GM12878 (cell line): ENCODE measurements at regions not wholly inside any gene's neighbourhood (a gene's known extent, or its start where the extent isn't known, plus 50 kb on each side); places are given as distances from the start of the nearest gene placed in this dataset.
"Not testable (repeated sequence)": the region's sequence is repeated elsewhere in the genome, so short reads cannot be mapped to it uniquely, and the experiment has no call there.

ENCODE experiments used
- ATAC-seq: fragments of 200-7000 bp; cut with Tn5 transposase; 3 replicates; pipeline ENCODE4 v1.9.1; 2020; ENCODE audit warnings: mild to moderate bottlenecking, moderate library complexity
- BruUV-seq: library from RNA; stranded (reverse); fragments of 400-500 nt; replicated peaks from 2 replicates; lab custom pipeline; 2021; lab: Mats Ljungman, UMichigan
- CTCF ChIA-PET: fragments of 300-600 bp; sonication (Branson Sonifier 250); formaldehyde crosslinking; extraction: SDS; loops from one replicate; lab custom pipeline; 2021; ENCODE audit warnings: inconsistent platforms; lab: Yijun Ruan, JAX
- POLR2A ChIA-PET: fragments of 350-600 bp; formaldehyde crosslinking; extraction: SDS; loops from one replicate; lab custom pipeline; 2021; ENCODE audit warnings: inconsistent platforms; lab: Charles Lee
- RAD21 ChIA-PET: fragments of 300-600 bp; sonication (Branson Sonifier 250); formaldehyde crosslinking; loops from one replicate; lab custom pipeline; 2023; ENCODE audit warnings: antibody characterized with exemption; ENCODE audit not compliant: unreplicated experiment; lab: Charles Lee
- SMC1A ChIA-PET: fragments of 300-600 bp; sonication (Branson Sonifier 250); formaldehyde crosslinking; loops from one replicate; lab custom pipeline; 2023; ENCODE audit not compliant: unreplicated experiment, uncharacterized antibody; lab: Charles Lee
- DNase-seq: peaks from one replicate; pipeline ENCODE4 v3.0.0-alpha.2; 2011; ENCODE audit warnings: low read depth, low spot score
- FAIRE-seq: peaks from 3 replicates; lab custom pipeline; 2011; peaks lifted over from hg19 to GRCh38; lab: Jason Lieb, UNC
- H2AFZ ChIP-seq: 2 replicates; pipeline ENCODE4 v1.6.0; 2011; ENCODE audit warnings: low read depth, low read length, control low read depth; ENCODE audit not compliant: control insufficient read depth
- H3K27ac ChIP-seq: 2 replicates; pipeline ENCODE4 v1.5.1; 2011; ENCODE audit warnings: control low read depth; ENCODE audit not compliant: control insufficient read depth, insufficient read depth
- H3K27me3 ChIP-seq, 2 experiments: replicated peaks in 1 of 2; 2 replicates each; pipeline versions ENCODE4 v1.6.0 to v1.6.1; 2011; ENCODE audit warnings: low read length in 1 of 2; ENCODE audit not compliant: control insufficient read depth in 2 of 2, insufficient read depth in 2 of 2
- H3K36me3 ChIP-seq, 2 experiments: 2 replicates each; pipeline ENCODE4 v1.5.1; 2011; ENCODE audit warnings: low read length in 1 of 2; ENCODE audit not compliant: control insufficient read depth in 2 of 2, insufficient read depth in 2 of 2
- H3K4me1 ChIP-seq: 2 replicates; pipeline ENCODE4 v1.6.1; 2011; ENCODE audit warnings: mild to moderate bottlenecking, low read length, moderate library complexity, mixed read lengths; ENCODE audit not compliant: control insufficient read depth, insufficient read depth
- H3K4me2 ChIP-seq: 2 replicates; pipeline ENCODE4 v1.6.0; 2011; ENCODE audit warnings: control low read depth; ENCODE audit not compliant: control insufficient read depth, insufficient read depth
- H3K4me3 ChIP-seq: fragments of 200-600 bp; sonication (generic); 2 replicates; pipeline ENCODE4 v1.5.1; 2016
- H3K79me2 ChIP-seq: 2 replicates; pipeline ENCODE4 v1.6.0; 2011; ENCODE audit warnings: low read length; ENCODE audit not compliant: control insufficient read depth, insufficient read depth
- H3K9ac ChIP-seq: 2 replicates; pipeline ENCODE4 v1.8.0; 2011; ENCODE audit warnings: low read length, control low read depth, mixed read lengths; ENCODE audit not compliant: control insufficient read depth, insufficient read depth
- H3K9me3 ChIP-seq: replicated peaks from 3 replicates; pipeline ENCODE4 v1.5.1; 2011; ENCODE audit warnings: mild to moderate bottlenecking, low read length; ENCODE audit not compliant: control insufficient read depth, insufficient read depth
- H4K20me1 ChIP-seq: 2 replicates; pipeline ENCODE4 v1.6.0; 2011; ENCODE audit not compliant: control insufficient read depth, insufficient read depth
- BHLHE40 ChIP-seq, 2 experiments: fragments of 450-650 bp in 1 of 2; IDR thresholded peaks; 2 replicates each; pipeline ENCODE4 v1.6.1; 2011 to 2017; ENCODE audit warnings: low read depth in 2 of 2, borderline replicate concordance in 1 of 2, improper control_type of control experiment in 1 of 2, low read length in 1 of 2, mild to moderate bottlenecking in 1 of 2
- EGR1 ChIP-seq, 2 experiments: IDR thresholded peaks; 1 replicate in 1 of 2; 2 replicates in 1 of 2; pipeline ENCODE4 v1.6.1; 2011 to 2012; ENCODE audit warnings: low read depth in 2 of 2, low read length in 2 of 2, borderline replicate concordance in 1 of 2, mild to moderate bottlenecking in 1 of 2, moderate library complexity in 1 of 2
- EZH2 ChIP-seq: IDR thresholded peaks from 2 replicates; pipeline ENCODE4 v1.6.1; 2012; ENCODE audit warnings: low read depth, mild to moderate bottlenecking, control low read depth, inconsistent platforms, low read length, borderline replicate concordance; ENCODE audit not compliant: control insufficient read depth
- HDAC6 ChIP-seq: fragments of 200-600 bp; sonication (generic); IDR thresholded peaks from one replicate; pipeline ENCODE4 v1.8.0; 2017; ENCODE audit warnings: antibody characterized with exemption; ENCODE audit not compliant: unreplicated experiment
- NR2C2 ChIP-seq: IDR thresholded peaks from 2 replicates; pipeline ENCODE4 v1.6.1; 2011; ENCODE audit warnings: borderline replicate concordance, low read depth; ENCODE audit not compliant: control insufficient read depth, insufficient read length
- NRF1 ChIP-seq: conservative IDR thresholded peaks from 2 replicates; pipeline ENCODE4 v1.6.1; 2011; ENCODE audit warnings: mild to moderate bottlenecking, low read depth, low read length, improper control_type of control experiment
- RAD51 ChIP-seq: fragments of 450-650 bp; IDR thresholded peaks from 2 replicates; pipeline ENCODE4 v1.6.1; 2016; ENCODE audit warnings: moderate library complexity, mild to moderate bottlenecking, inconsistent platforms
- SREBF2 ChIP-seq: IDR thresholded peaks from 2 replicates; pipeline ENCODE4 v1.6.1; 2012; ENCODE audit warnings: mild to moderate bottlenecking, low read length
- WGBS: methylation state at CpG from one replicate; pipeline ENCODE4 v1.1.6; 2016; ENCODE audit warnings: low lambda C conversion rate; ENCODE audit not compliant: insufficient replicate concordance, insufficient coverage; ENCODE audit errors: missing lambda C conversion rate; 5-methylcytosine and 5-hydroxymethylcytosine counted together
- in situ Hi-C: fragments of 300-500 bp; cut with MboI; formaldehyde crosslinking; loops from 9 replicates; pipeline ENCODE4 v1.14.3; 2018; ENCODE audit warnings: mixed read lengths
- intact Hi-C: fragments of 100-400 bp; cut with micrococcal nuclease; formaldehyde crosslinking; loops from one replicate; pipeline ENCODE4 v1.14.2; 2022; ENCODE audit not compliant: unreplicated experiment
- TF ChIP-seq, protein P1 (sequence below): IDR thresholded peaks from 2 replicates; pipeline ENCODE4 v1.6.1; 2012; ENCODE audit warnings: low read length, inconsistent platforms
- TF ChIP-seq, protein P2 (sequence below): fragments of 450-650 bp; IDR thresholded peaks from 2 replicates; pipeline ENCODE4 v1.6.1; 2016; ENCODE audit warnings: mild to moderate bottlenecking
- TF ChIP-seq, protein P3 (sequence below): IDR thresholded peaks from 2 replicates; pipeline ENCODE4 v1.6.1; 2011; ENCODE audit warnings: low read depth, mild to moderate bottlenecking, low read length, moderate library complexity, borderline replicate concordance; ENCODE audit errors: extremely low read depth

DNA sequence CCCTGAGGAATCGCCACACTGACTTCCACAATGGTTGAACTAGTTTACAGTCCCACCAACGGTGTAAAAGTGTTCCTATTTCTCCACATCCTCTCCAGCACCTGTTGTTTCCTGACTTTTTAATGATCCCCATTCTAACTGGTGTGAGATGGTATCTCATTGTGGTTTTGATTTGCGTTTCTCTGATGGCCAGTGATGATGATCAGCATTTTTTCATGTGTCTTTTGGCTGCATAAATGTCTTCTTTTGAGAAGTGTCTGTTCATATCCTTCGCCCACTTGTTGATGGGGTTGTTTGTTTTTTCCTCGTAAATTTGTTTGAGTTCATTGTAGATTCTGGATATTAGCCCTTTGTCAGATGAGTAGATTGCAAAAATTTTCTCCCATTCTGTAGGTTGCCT lies 223.5 kb downstream of the MAF start:
- H3K9ac ChIP-seq, H3K9me3 ChIP-seq, in situ Hi-C loops, H3K4me2 ChIP-seq, POLR2A ChIA-PET, H3K4me1 ChIP-seq, H2AFZ ChIP-seq, H3K27me3 ChIP-seq, SMC1A ChIA-PET, H3K36me3 ChIP-seq, FAIRE-seq, H3K27ac ChIP-seq, RAD21 ChIA-PET, CTCF ChIA-PET, BruUV-seq, H4K20me1 ChIP-seq, DNase-seq, ATAC-seq, H3K79me2 ChIP-seq, intact Hi-C loops, H3K4me3 ChIP-seq: not testable (repeated sequence)
- WGBS, result 40% methylated on average over 3 of the region's 5 CpGs

DNA sequence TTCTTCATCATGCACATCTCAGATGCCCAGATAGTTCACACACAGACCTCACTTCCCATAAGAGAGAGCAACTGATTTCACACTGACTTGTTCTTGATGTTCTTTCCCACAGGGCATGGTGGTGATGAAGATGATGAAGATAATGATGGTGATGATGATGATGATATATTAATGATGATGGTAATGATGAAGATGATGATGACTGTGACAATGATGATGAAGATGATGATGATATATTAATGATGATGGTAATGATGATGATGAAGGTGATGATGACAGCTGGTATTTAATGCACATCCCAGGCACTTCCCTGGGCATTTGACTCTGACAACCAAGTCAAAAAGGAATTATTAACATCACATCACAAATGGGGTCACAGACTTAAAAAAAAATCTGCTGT lies 225.2 kb downstream of the MAF start:
- FAIRE-seq, result no peak
- ChIA-PET SMC1A (no interaction called here), CTCF (no interaction called here), POLR2A (no interaction called here), RAD21 (no interaction called here)
- Histone ChIP-seq H3K4me1 (no peaks in the 10 kb centered on the region), H2AFZ (no peak overlapping the region), H3K27me3 (no peaks in the 10 kb centered on the region), H3K27ac (no peak overlapping the region), H3K9me3 (no peaks in the 10 kb centered on the region), H3K4me3 (no peak overlapping the region), H3K36me3 (no peaks in the 10 kb centered on the region), H3K79me2 (no peaks in the 10 kb centered on the region), H3K4me2 (no peak overlapping the region), H3K9ac (no peak overlapping the region), H4K20me1 (no peaks in the 10 kb centered on the region)
- no peak for DNase-seq
- in situ Hi-C loops (no loop called here), intact Hi-C loops (no loop called here)
- no TSS peak for BruUV-seq
- no peak for ATAC-seq
- TF ChIP-seq NRF1 (no peak), EZH2 (no peak), HDAC6 (no peak), RAD51 (no peak), NR2C2 (no peak), SREBF2 (no peak), BHLHE40 (IDR thresholded peaks at IDR 0.05; ENCODE audit: borderline replicate concordance in 1 of 2, low read depth in 2 of 2, low read length in 1 of 2) (no peak), EGR1 (IDR thresholded peaks at IDR 0.05; ENCODE audit: borderline replicate concordance in 1 of 2, low read depth in 2 of 2, low read length in 2 of 2) (no peak)
- TF ChIP-seq, protein P1, sequence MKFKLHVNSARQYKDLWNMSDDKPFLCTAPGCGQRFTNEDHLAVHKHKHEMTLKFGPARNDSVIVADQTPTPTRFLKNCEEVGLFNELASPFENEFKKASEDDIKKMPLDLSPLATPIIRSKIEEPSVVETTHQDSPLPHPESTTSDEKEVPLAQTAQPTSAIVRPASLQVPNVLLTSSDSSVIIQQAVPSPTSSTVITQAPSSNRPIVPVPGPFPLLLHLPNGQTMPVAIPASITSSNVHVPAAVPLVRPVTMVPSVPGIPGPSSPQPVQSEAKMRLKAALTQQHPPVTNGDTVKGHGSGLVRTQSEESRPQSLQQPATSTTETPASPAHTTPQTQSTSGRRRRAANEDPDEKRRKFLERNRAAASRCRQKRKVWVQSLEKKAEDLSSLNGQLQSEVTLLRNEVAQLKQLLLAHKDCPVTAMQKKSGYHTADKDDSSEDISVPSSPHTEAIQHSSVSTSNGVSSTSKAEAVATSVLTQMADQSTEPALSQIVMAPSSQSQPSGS, result no peak
- TF ChIP-seq, protein P2, sequence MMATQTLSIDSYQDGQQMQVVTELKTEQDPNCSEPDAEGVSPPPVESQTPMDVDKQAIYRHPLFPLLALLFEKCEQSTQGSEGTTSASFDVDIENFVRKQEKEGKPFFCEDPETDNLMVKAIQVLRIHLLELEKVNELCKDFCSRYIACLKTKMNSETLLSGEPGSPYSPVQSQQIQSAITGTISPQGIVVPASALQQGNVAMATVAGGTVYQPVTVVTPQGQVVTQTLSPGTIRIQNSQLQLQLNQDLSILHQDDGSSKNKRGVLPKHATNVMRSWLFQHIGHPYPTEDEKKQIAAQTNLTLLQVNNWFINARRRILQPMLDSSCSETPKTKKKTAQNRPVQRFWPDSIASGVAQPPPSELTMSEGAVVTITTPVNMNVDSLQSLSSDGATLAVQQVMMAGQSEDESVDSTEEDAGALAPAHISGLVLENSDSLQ, result no peak
- TF ChIP-seq, protein P3, sequence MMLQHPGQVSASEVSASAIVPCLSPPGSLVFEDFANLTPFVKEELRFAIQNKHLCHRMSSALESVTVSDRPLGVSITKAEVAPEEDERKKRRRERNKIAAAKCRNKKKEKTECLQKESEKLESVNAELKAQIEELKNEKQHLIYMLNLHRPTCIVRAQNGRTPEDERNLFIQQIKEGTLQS, result no peak
